Urinary bladder (tissue), 3 donors: ENCODE measurements at regions not wholly inside any gene's neighbourhood (a gene's known extent, or its start where the extent isn't known, plus 50 kb on each side); places are given as distances from the start of the nearest gene placed in this dataset.
A peak's percentile ranks its signal among the peaks of the same experiment; 100 is the strongest.

ENCODE experiments used
- DNase-seq: peaks from one replicate; pipeline ENCODE4 v3.0.0-alpha.2; 2015; ENCODE audit errors: extremely low spot score
- H3K27ac ChIP-seq: one replicate; pipeline ENCODE4 v1.5.1; 2013; ENCODE audit warnings: low read depth, mild to moderate bottlenecking, moderate library complexity
- H3K36me3 ChIP-seq: one replicate; pipeline ENCODE4 v1.6.1; 2013; ENCODE audit warnings: mild to moderate bottlenecking, moderate library complexity; ENCODE audit not compliant: insufficient read depth
- H3K4me1 ChIP-seq: one replicate; pipeline ENCODE4 v1.6.1; 2013; ENCODE audit warnings: mild to moderate bottlenecking, moderate library complexity; ENCODE audit not compliant: insufficient read depth
- H3K4me3 ChIP-seq: one replicate; pipeline ENCODE4 v1.5.1; 2013; ENCODE audit warnings: low read depth, low read length
- WGBS: extraction: QIAGEN DNeasy Blood & Tissue Kit; methylation state at CpG from one replicate; pipeline ENCODE4 v1.1.7; 2013; 5-methylcytosine and 5-hydroxymethylcytosine counted together
- donor health status: healthy with polysubstance abuse.
- donor health status: healthy.

- DNase-seq, result no peak
- H3K36me3 ChIP-seq, result no peaks in the 10 kb centered on the region
- WGBS, result 56% methylated on average over 3 of the region's 3 CpGs
- H3K4me1 ChIP-seq, result no peaks in the 10 kb centered on the region
- H3K4me3 ChIP-seq, result no peak overlapping the region
- H3K27ac ChIP-seq, result no peak overlapping the region
Observed at GRCh38 chr9:90394871-90395270, 247.8 kb downstream of the DIRAS2 start.

DNA sequence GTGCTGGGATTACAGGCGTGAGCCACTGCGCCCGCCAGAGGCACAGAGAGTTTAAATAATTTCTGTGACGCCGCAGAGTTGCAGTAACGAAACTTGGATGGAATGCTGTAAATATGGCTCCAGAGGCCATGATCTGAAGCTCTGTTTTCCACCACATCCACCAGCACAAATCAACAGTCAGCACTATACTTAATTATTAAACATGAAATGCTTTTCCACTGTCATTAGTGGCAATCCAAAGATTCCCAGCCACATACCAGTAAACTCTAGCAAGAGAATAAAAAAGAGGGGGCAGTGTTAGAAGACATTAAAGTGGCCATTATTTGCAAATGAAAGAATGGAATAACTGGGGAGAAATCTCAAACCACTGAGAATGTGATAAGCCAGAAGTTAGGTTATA lies 242.5 kb downstream of the DIRAS2 start:
- no peaks in the 10 kb centered on the region for H3K36me3 ChIP-seq
- 92% methylated on average over 6 of the region's 6 CpGs for WGBS

GRCh38 chr9:90408659-90409058 lies 234.0 kb downstream of the DIRAS2 start:
- no peak for DNase-seq
- Histone ChIP-seq H3K36me3 (no peaks in the 10 kb centered on the region), H3K4me1 (no peaks in the 10 kb centered on the region), H3K4me3 (no peak overlapping the region), H3K27ac (no peak overlapping the region)
- WGBS, result 81% methylated on average over 3 of the region's 3 CpGs

More for the DNA sequence above, 242.5 kb downstream of the DIRAS2 start:
- no peak overlapping the region for H3K27ac ChIP-seq
- no peak for DNase-seq
- H3K4me3 ChIP-seq, result no peak overlapping the region
- no peaks in the 10 kb centered on the region for H3K4me1 ChIP-seq

DNA sequence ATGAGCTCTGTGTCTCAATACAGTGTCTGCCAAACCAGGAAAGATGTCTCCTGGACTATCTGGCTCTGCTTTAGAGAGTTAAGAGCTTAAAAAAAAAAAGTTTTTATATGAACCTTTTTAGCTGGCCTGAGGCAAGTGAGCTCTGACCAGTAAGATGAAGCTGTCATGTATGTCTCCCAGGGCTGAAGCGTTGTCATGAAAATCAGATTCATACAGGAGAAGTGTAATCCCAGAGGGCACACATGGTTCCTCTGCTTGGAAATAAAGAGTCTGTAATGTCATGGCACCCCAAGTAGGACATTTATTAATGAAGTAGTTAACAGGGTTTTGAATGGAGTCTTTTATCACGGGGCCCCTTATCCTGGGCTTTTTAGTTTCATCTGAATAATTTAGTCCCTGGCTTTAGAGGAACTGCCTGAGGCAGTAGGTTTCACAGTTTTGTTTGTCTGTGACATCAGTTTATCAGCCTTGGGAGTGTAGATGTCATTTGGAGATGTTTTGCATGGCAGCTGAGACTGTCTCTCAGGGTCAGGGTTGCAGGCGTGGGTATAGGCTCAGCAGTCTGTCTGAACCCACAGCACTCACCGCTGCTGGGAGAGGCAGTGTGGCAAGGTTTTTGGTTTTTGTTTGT lies 223.3 kb downstream of the DIRAS2 start:
- H3K36me3 ChIP-seq, result no peaks in the 10 kb centered on the region
- no peaks in the 10 kb centered on the region for H3K4me1 ChIP-seq
- 72% methylated on average over 4 of the region's 4 CpGs for WGBS
- DNase-seq, result no peak
- no peak overlapping the region for H3K27ac ChIP-seq
- H3K4me3 ChIP-seq, result no peak overlapping the region

DNA sequence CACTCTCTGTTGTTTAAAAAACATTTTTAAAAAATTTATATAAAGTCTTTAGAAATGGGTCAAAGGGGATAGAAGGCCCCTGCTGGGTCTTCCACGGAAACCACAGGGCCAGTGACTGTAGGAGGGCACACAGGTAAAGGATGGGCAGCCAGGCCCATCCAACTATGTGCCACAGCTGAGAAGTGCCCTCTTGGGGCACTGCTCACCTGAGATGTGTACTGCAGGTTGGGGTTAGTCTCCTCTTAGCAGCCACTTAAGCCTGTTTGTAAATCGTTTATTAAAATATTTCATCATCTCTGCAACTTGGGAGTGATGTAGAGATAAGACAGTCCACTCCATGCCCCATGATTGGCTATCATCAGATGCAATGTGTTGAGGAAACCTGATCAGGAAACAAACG lies 222.4 kb downstream of the DIRAS2 start:
- 79% methylated on average over 3 of the region's 3 CpGs for WGBS
- no peak overlapping the region for H3K27ac ChIP-seq
- H3K36me3 ChIP-seq, result no peaks in the 10 kb centered on the region
- DNase-seq, result no peak
- H3K4me3 ChIP-seq, result no peak overlapping the region
- no peaks in the 10 kb centered on the region for H3K4me1 ChIP-seq

- no peak overlapping the region for H3K27ac ChIP-seq
- DNase-seq, result no peak
- H3K36me3 ChIP-seq, result no peaks in the 10 kb centered on the region
- no peak overlapping the region for H3K4me3 ChIP-seq
- no peaks in the 10 kb centered on the region for H3K4me1 ChIP-seq
- 53% methylated on average over 9 of the region's 9 CpGs for WGBS
Observed at GRCh38 chr9:90420768-90421513, 221.7 kb downstream of the DIRAS2 start.

- H3K4me3 ChIP-seq, result no peak overlapping the region
- 77% methylated on average over 3 of the region's 3 CpGs for WGBS
- H3K27ac ChIP-seq, result no peak overlapping the region
- H3K4me1 ChIP-seq, result no peaks in the 10 kb centered on the region
- H3K36me3 ChIP-seq, result no peaks in the 10 kb centered on the region
- DNase-seq, result no peak
Observed at GRCh38 chr9:90421786-90422185, 220.8 kb downstream of the DIRAS2 start.

DNA sequence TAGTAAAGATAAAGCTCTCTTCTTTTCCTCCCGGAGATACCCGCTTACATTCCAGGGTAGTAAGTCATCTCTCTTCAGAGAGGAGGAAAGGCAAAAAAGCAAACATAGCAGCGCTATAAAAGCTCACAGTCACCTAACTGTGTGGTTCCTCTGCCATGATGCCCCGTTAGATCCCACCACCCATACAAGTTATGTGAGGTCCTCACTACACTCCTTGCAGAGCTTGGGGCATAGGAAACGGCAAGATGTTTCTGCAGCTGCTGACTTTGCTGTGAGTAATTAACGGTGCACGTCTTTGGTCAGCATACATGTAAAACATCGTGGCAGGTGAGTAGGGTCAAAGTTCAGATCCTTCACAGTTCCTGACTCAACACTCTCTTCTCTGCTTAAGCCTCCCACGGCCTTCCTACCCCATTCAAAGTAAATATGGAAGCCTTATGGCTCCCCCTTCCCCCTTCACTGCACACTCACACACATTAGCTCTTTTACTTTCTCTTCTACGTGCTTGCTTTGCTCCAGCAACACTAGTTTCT lies 218.9 kb downstream of the DIRAS2 start:
- Histone ChIP-seq H3K27ac (no peak overlapping the region), H3K4me1 (no peaks in the 10 kb centered on the region), H3K36me3 (no peaks in the 10 kb centered on the region), H3K4me3 (no peak overlapping the region)
- WGBS, result 56% methylated on average over 10 of the region's 10 CpGs
- no peak for DNase-seq

- 89% methylated on average over 10 of the region's 10 CpGs for WGBS
- no peak overlapping the region for H3K27ac ChIP-seq
- DNase-seq, result no peak
- no peak overlapping the region for H3K4me3 ChIP-seq
- no peaks in the 10 kb centered on the region for H3K36me3 ChIP-seq
- H3K4me1 ChIP-seq, result no peaks in the 10 kb centered on the region
Observed at GRCh38 chr9:90428517-90428916, 214.1 kb downstream of the DIRAS2 start.

GRCh38 chr9:90432951-90433350 lies 209.7 kb downstream of the DIRAS2 start:
- 72% methylated on average over 8 of the region's 8 CpGs for WGBS
- no peak overlapping the region for H3K27ac ChIP-seq
- H3K4me1 ChIP-seq, result no peaks in the 10 kb centered on the region
- no peaks in the 10 kb centered on the region for H3K36me3 ChIP-seq
- no peak overlapping the region for H3K4me3 ChIP-seq
- DNase-seq, result no peak

DNA sequence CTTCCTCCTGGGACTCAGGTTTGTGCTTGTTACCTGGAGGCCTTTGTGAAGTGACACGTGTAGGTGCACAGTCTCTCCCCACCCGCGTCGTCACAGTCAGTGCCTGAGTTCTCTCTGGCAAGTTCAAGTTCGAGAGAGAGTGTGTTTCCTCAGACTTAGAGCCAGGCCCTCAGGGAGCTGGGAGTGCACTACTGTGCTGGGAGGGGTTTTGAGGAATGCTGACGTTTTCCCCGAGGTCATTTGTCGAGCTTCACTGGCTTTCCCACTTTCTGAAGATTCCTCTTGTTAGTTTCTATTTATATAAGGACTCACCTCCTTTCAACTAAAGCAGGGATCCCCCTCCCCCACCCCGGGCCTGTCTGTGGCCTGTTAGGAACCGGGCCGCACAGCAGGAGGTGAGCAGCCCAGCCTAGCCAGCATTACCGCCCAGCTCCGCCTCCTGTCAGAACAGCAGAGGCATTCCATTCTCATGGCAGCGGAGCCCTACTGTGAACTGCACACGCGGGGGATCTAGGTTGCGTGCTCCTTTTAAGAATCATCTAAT lies 209.2 kb downstream of the DIRAS2 start:
- Histone ChIP-seq H3K27ac (no peak overlapping the region), H3K4me3 (no peak overlapping the region), H3K4me1 (no peaks in the 10 kb centered on the region), H3K36me3 (no peaks in the 10 kb centered on the region)
- peak; percentile 23 for DNase-seq
- 17% methylated on average over 17 of the region's 17 CpGs for WGBS

DNA sequence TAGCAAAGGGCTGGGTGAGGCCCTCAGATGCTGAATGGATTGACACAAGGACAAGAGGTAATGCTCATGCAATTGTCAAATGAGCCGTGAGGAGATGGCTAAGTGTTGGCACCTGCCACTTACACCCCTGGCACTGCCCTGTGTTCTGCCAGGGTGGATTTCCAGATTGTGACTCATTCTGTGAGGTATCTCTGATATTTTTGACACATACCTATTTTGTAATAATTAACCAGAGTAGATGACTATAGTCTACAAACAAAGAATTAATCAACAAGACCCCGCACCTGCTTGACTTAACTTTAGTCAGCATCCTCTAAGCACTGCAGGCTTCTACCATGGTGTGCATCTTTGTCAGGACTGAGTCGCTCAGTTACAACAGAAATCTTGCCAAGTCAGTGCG lies 200.8 kb downstream of the DIRAS2 start:
- H3K4me1 ChIP-seq, result no peaks in the 10 kb centered on the region
- 70% methylated on average over 4 of the region's 4 CpGs for WGBS
- no peak for DNase-seq
- no peak overlapping the region for H3K4me3 ChIP-seq
- H3K36me3 ChIP-seq, result no peaks in the 10 kb centered on the region
- no peak overlapping the region for H3K27ac ChIP-seq

DNA sequence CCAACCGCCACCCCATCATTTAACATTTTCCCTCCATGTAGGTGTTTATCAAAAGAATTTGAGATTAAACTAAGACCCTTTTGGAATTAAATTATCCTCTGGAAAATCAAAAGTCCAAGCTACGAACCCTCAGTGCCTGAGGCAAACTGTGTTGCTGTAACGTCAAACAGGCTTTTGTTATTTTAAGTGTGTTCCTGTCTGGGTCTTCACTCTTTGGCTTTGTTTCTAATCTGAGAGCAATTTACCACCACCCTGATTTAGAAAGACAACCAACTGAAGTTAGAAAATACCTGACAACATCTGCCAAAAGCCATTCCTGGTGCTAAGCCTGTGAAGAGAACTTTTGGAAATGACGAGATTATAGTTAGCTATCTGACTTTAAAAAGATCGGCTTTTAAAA lies 199.9 kb downstream of the DIRAS2 start:
- 45% methylated on average over 5 of the region's 5 CpGs for WGBS
- no peak overlapping the region for H3K4me3 ChIP-seq
- no peaks in the 10 kb centered on the region for H3K36me3 ChIP-seq
- no peaks in the 10 kb centered on the region for H3K4me1 ChIP-seq
- H3K27ac ChIP-seq, result no peak overlapping the region
- DNase-seq, result no peak

DNA sequence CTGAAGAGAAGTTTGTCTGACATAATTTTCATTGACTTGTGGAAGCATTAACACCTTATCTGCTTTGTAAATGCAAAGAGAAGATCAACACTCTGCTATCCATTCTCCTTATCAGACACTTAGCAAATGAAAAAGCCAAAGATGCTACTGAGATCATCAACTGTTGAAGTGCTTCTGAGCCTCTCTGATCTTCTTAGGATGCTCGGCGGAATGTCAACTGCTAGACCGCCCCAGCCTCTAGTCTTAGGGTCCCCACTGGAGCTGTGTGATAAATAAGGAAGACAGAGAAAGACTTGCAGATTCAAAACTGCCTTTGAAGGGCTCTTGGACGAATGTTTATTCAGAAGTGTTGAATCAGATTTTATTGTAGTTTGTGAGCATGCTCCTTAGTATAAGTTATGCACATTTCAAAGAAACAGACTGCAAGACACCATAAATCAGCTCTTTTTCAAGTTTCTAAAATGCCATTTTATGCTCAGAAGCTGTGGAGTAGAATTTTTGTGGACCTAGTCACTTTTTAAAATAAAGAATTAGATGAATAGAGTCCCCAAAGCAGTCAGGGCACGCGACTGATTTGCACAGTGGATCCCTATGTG lies 197.9 kb downstream of the DIRAS2 start:
- H3K27ac ChIP-seq, result no peak overlapping the region
- 69% methylated on average over 6 of the region's 6 CpGs for WGBS
- H3K4me3 ChIP-seq, result no peak overlapping the region
- H3K4me1 ChIP-seq, result no peaks in the 10 kb centered on the region
- no peaks in the 10 kb centered on the region for H3K36me3 ChIP-seq
- DNase-seq, result no peak
